ENCODE measurements at regions not wholly inside any gene's neighbourhood (a gene's known extent, or its start where the extent isn't known, plus 50 kb on each side); places are given as distances from the start of the nearest gene placed in this dataset.

- DNase-seq: no peak
Measured at GRCh38 chr10:85151506-85151905, 823.1 kb downstream of the CCSER2 start.

GRCh38 chr10:85152496-85152895 lies 824.1 kb downstream of the CCSER2 start:
- DNase-seq: no peak

GRCh38 chr10:85152911-85153310 lies 824.5 kb downstream of the CCSER2 start:
- no peak for DNase-seq

GRCh38 chr10:85157206-85157605 lies 828.8 kb downstream of the CCSER2 start:
- DNase-seq: no peak

GRCh38 chr10:85168243-85168642 lies 839.9 kb downstream of the CCSER2 start:
- DNase-seq: no peak

GRCh38 chr10:85170026-85170425 lies 841.6 kb downstream of the CCSER2 start:
- DNase-seq: no peak

- no peak for DNase-seq
Measured at GRCh38 chr10:85175635-85176034, 847.2 kb downstream of the CCSER2 start.

- DNase-seq: no peak
Measured at GRCh38 chr10:85177767-85178166, 849.4 kb downstream of the CCSER2 start.

- DNase-seq: no peak
Measured at GRCh38 chr10:85187047-85187446, 858.7 kb downstream of the CCSER2 start.

- DNase-seq: no peak
Measured at GRCh38 chr10:85188770-85189484, 860.5 kb downstream of the CCSER2 start.

- no peak for DNase-seq
Measured at GRCh38 chr10:85193796-85194195, 865.4 kb downstream of the CCSER2 start.

- DNase-seq: no peak
Measured at GRCh38 chr10:85194706-85195105, 866.3 kb downstream of the CCSER2 start.

GRCh38 chr10:85195596-85195995 lies 867.2 kb downstream of the CCSER2 start:
- no peak for DNase-seq

- DNase-seq: no peak
Measured at GRCh38 chr10:85204814-85205213, 876.4 kb downstream of the CCSER2 start.

- no peak for DNase-seq
Measured at GRCh38 chr10:85212526-85212925, 884.1 kb downstream of the CCSER2 start.

- no peak for DNase-seq
Measured at GRCh38 chr10:85213493-85213892, 885.1 kb downstream of the CCSER2 start.

GRCh38 chr10:85222300-85222699 lies 893.9 kb downstream of the CCSER2 start:
- DNase-seq: no peak

GRCh38 chr10:85224366-85224940 lies 896.1 kb downstream of the CCSER2 start:
- no peak for DNase-seq

- DNase-seq: no peak
Measured at GRCh38 chr10:85225311-85225710, 896.9 kb downstream of the CCSER2 start.

GRCh38 chr10:85226596-85226995 lies 898.2 kb downstream of the CCSER2 start:
- DNase-seq: no peak

- DNase-seq: no peak
Measured at GRCh38 chr10:85228726-85229125, 900.3 kb downstream of the CCSER2 start.

GRCh38 chr10:85231534-85232270 lies 903.3 kb downstream of the CCSER2 start:
- DNase-seq: no peak

- no peak for DNase-seq
Measured at GRCh38 chr10:85235258-85235657, 906.9 kb downstream of the CCSER2 start.

GRCh38 chr10:85238676-85239075 lies 910.3 kb downstream of the CCSER2 start:
- no peak for DNase-seq

All from stimulated activated CD4-positive, alpha-beta T cell treated with anti-CD3 and anti-CD28 coated beads, Interleukin-12 subunit alpha, Interleukin-12 subunit beta, amount 100 ng/mL, for 4 hours (primary cell).